DND-41 (cell line): ENCODE measurements at regions not wholly inside any gene's neighbourhood (a gene's known extent, or its start where the extent isn't known, plus 50 kb on each side); places are given as distances from the start of the nearest gene placed in this dataset.

Experiments
- ATAC-seq: fragments of 200-7000 bp; cut with Tn5 transposase; 3 replicates; pipeline ENCODE4 v1.9.1; 2021; ENCODE audit warnings: low read depth; ENCODE audit not compliant: insufficient read depth
- DNase-seq: peaks from one replicate; pipeline ENCODE4 v3.0.0-alpha.2; 2020
- H2AFZ ChIP-seq: 2 replicates; pipeline ENCODE4 v1.6.0; 2012; ENCODE audit warnings: low read depth, low read length
- H3K27ac ChIP-seq: 2 replicates; pipeline ENCODE4 v1.5.1; 2012; ENCODE audit warnings: low read length, inconsistent platforms
- H3K27me3 ChIP-seq: fragments of 200-600 bp; sonication (generic); 2 replicates; pipeline ENCODE4 v1.6.0; 2012; ENCODE audit warnings: low read length, mild to moderate bottlenecking, inconsistent platforms; ENCODE audit not compliant: insufficient read depth, poor library complexity
- H3K36me3 ChIP-seq: 2 replicates; pipeline ENCODE4 v1.5.1; 2012; ENCODE audit warnings: low read length, inconsistent platforms; ENCODE audit not compliant: insufficient read depth
- H3K4me1 ChIP-seq: 2 replicates; pipeline ENCODE4 v1.5.1; 2012; ENCODE audit warnings: mild to moderate bottlenecking, low read length; ENCODE audit not compliant: insufficient read depth
- H3K4me2 ChIP-seq: 2 replicates; pipeline ENCODE4 v1.6.0; 2012; ENCODE audit warnings: mild to moderate bottlenecking, moderate library complexity, low read length, inconsistent platforms; ENCODE audit not compliant: insufficient read depth
- H3K4me3 ChIP-seq, 2 experiments: fragments of 200-600 bp in 1 of 2; shearing (Covaris generic) in 1 of 2; 2 replicates each; pipeline ENCODE4 v1.5.1; 2012 to 2016; ENCODE audit warnings: inconsistent platforms in 2 of 2, low read length in 2 of 2, mild to moderate bottlenecking in 2 of 2, low read depth in 1 of 2, moderate library complexity in 1 of 2
- H3K79me2 ChIP-seq: 2 replicates; pipeline ENCODE4 v1.6.0; 2012; ENCODE audit warnings: low read length, inconsistent platforms; ENCODE audit not compliant: insufficient read depth
- H3K9ac ChIP-seq: 2 replicates; pipeline ENCODE4 v1.6.0; 2012; ENCODE audit warnings: low read depth, mild to moderate bottlenecking, inconsistent platforms, low read length, moderate library complexity
- H3K9me3 ChIP-seq: 2 replicates; pipeline ENCODE4 v1.5.1; 2012; ENCODE audit warnings: low read length, moderate library complexity, mild to moderate bottlenecking, inconsistent platforms; ENCODE audit not compliant: insufficient read depth, severe bottlenecking
- H4K20me1 ChIP-seq: 2 replicates; pipeline ENCODE4 v1.6.0; 2012; ENCODE audit warnings: low read length; ENCODE audit not compliant: insufficient read depth
- CTCF ChIP-seq: IDR thresholded peaks from 2 replicates; pipeline ENCODE4 v1.5.1; 2012; ENCODE audit warnings: borderline replicate concordance, low read length, moderate library complexity, mild to moderate bottlenecking; ENCODE audit not compliant: poor library complexity, severe bottlenecking; ENCODE audit errors: extremely low read depth
- EZH2 ChIP-seq: IDR thresholded peaks from 3 replicates; pipeline ENCODE4 v1.6.1; 2012; ENCODE audit warnings: borderline replicate concordance, low read depth, mild to moderate bottlenecking, moderate library complexity, low read length, inconsistent platforms; ENCODE audit not compliant: severe bottlenecking

DNA sequence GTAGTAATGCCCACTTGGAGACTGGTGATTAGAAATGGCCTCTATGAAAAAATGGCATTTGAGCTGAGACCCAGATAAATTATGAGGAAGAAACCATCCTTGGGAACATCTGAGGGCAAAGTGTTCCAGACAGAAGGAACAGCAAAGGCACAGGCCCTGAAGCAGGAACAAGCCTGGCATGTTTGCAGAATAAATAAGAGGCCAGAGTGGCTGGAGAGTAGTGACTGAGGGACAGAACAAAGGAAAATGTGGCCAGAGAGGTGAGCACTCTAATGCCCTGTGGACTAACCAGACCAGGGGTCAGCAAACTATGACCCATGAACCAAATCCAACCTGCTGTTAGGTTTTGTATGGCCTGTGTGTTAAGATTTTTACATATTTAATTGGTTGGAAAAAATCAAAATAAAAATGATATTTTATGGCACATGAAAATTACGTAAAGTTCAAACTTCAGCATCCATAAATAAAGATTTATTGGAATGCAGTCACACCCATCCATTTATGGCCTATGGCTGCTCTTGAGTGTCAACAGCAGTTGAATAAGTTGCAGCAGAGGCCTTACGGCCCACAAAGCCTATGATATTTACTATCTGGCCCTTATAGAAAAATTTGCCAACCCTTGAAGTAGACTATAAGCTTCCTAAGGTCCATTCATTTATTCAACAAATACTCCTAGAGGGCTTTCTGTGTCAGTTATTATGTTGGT, 210.0 kb upstream of the TOX3 start:
- H3K4me2 ChIP-seq = no peak overlapping the region
- H3K4me1 ChIP-seq = no peaks in the 10 kb centered on the region
- H4K20me1 ChIP-seq = no peaks in the 10 kb centered on the region
- DNase-seq (no peak), ATAC-seq (no peak)
- H3K79me2 ChIP-seq = no peaks in the 10 kb centered on the region
- H3K4me3 ChIP-seq = no peak overlapping the region
- no peaks in the 10 kb centered on the region for H3K36me3 ChIP-seq
- H3K9me3 ChIP-seq = no peaks in the 10 kb centered on the region
- H2AFZ ChIP-seq = no peak overlapping the region
- no peak overlapping the region for H3K27ac ChIP-seq
- no peak overlapping the region for H3K9ac ChIP-seq
- no peaks in the 10 kb centered on the region for H3K27me3 ChIP-seq
- TF ChIP-seq CTCF (no peak), EZH2 (no peak)

DNA sequence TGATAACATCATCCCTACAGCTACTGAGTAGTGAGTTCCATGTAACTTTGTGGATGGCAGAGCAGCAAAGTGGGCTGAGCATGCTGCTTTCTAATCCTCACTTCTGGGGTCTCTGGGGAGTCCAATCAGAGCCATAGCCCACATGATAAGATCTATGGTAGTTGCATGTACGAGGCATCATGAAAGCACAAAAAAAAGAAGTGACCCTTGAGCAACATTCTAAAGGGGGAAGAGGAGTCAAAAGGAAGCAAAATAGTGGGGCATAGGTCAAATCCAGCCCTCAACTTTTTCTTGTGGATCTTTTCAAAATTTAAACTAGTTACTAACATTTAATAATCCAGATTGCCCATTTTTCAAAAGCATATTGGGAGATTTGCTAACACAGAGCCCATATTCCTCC, 208.5 kb upstream of the TOX3 start:
- H3K9ac ChIP-seq = no peak overlapping the region
- no peaks in the 10 kb centered on the region for H4K20me1 ChIP-seq
- H3K36me3 ChIP-seq = no peaks in the 10 kb centered on the region
- no peak overlapping the region for H3K4me2 ChIP-seq
- H2AFZ ChIP-seq = no peak overlapping the region
- H3K4me1 ChIP-seq = no peaks in the 10 kb centered on the region
- no peak overlapping the region for H3K4me3 ChIP-seq
- no peaks in the 10 kb centered on the region for H3K27me3 ChIP-seq
- no peak for ATAC-seq
- no peaks in the 10 kb centered on the region for H3K79me2 ChIP-seq
- TF ChIP-seq EZH2 = no peak
- no peak for TF ChIP-seq CTCF
- no peaks in the 10 kb centered on the region for H3K9me3 ChIP-seq
- H3K27ac ChIP-seq = no peak overlapping the region
- no peak for DNase-seq

- H3K4me3 ChIP-seq = no peak overlapping the region
- DNase-seq = no peak
- no peak for ATAC-seq
- H3K4me2 ChIP-seq = no peak overlapping the region
- no peak overlapping the region for H3K27ac ChIP-seq
- no peak overlapping the region for H2AFZ ChIP-seq
- no peaks in the 10 kb centered on the region for H3K36me3 ChIP-seq
- no peak for TF ChIP-seq CTCF
- TF ChIP-seq EZH2 = no peak
- H3K27me3 ChIP-seq = no peaks in the 10 kb centered on the region
- no peaks in the 10 kb centered on the region for H3K79me2 ChIP-seq
- H3K9me3 ChIP-seq = no peaks in the 10 kb centered on the region
- no peak overlapping the region for H3K9ac ChIP-seq
- H3K4me1 ChIP-seq = no peaks in the 10 kb centered on the region
- H4K20me1 ChIP-seq = no peaks in the 10 kb centered on the region
Observed at GRCh38 chr16:52751035-52751434, 204.1 kb upstream of the TOX3 start.
